MM.1S (cell line): ENCODE measurements at regions not wholly inside any gene's neighbourhood (a gene's known extent, or its start where the extent isn't known, plus 50 kb on each side); places are given as distances from the start of the nearest gene placed in this dataset.
"Not testable (repeated sequence)": the region's sequence is repeated elsewhere in the genome, so short reads cannot be mapped to it uniquely, and the experiment has no call there.

Source experiments
- EZH2 ChIP-seq: fragments of 300-600 bp; sonication (generic); optimal IDR thresholded peaks from 2 replicates; pipeline ENCODE3; 2017; ENCODE audit warnings: low read depth, mild to moderate bottlenecking, antibody characterized with exemption, low read length, mixed read lengths
- TF ChIP-seq, protein P1 (sequence below): fragments of 300-600 bp; sonication (generic); IDR thresholded peaks from 2 replicates; pipeline ENCODE4 v1.5.1; 2016; ENCODE audit warnings: antibody characterized with exemption, low read length, mixed read lengths

DNA sequence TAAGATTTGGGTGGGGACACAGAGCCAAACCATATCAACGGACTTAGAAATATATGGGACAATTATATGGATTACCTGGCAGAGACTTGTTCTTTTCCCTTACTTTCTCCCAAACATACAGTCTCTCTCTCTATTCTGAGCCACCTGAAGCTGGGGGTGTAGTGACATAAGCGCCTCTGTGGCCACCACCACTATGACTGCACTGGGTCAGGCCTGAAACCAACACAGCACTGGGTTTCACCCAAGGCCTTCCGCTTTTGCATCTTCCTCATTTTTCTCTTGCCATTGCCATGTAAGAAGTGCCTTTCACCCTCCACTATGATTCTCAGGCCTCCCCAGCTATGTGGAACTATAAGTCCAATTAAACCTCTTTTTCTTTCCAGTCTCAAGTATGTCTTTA lies 514.5 kb upstream of the FOXG1 start:
- TF ChIP-seq, protein P1, sequence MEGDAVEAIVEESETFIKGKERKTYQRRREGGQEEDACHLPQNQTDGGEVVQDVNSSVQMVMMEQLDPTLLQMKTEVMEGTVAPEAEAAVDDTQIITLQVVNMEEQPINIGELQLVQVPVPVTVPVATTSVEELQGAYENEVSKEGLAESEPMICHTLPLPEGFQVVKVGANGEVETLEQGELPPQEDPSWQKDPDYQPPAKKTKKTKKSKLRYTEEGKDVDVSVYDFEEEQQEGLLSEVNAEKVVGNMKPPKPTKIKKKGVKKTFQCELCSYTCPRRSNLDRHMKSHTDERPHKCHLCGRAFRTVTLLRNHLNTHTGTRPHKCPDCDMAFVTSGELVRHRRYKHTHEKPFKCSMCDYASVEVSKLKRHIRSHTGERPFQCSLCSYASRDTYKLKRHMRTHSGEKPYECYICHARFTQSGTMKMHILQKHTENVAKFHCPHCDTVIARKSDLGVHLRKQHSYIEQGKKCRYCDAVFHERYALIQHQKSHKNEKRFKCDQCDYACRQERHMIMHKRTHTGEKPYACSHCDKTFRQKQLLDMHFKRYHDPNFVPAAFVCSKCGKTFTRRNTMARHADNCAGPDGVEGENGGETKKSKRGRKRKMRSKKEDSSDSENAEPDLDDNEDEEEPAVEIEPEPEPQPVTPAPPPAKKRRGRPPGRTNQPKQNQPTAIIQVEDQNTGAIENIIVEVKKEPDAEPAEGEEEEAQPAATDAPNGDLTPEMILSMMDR, result not testable (repeated sequence)
- not testable (repeated sequence) for TF ChIP-seq EZH2
